ENCODE measurements at regions not wholly inside any gene's neighbourhood (a gene's known extent, or its start where the extent isn't known, plus 50 kb on each side); places are given as distances from the start of the nearest gene placed in this dataset.

GRCh38 chr2:134027980-134028379 lies 225.9 kb upstream of the MGAT5 start:
- TF ChIP-seq CTCF (IDR thresholded peaks at IDR 0.05): no peak
- no peak for TF ChIP-seq POLR2A (IDR thresholded peaks at IDR 0.05)
